ENCODE measurements at regions not wholly inside any gene's neighbourhood (a gene's known extent, or its start where the extent isn't known, plus 50 kb on each side); places are given as distances from the start of the nearest gene placed in this dataset.

- DNase-seq = no peak
These were observed 161.1 kb upstream of the FGGY start for GRCh38 chr1:59135761-59136255.

GRCh38 chr1:59136541-59137275, 160.2 kb upstream of the FGGY start:
- no peak for DNase-seq

GRCh38 chr1:59137276-59137615, 159.6 kb upstream of the FGGY start:
- no peak for DNase-seq

GRCh38 chr1:59137968-59138367, 158.9 kb upstream of the FGGY start:
- DNase-seq = no peak

GRCh38 chr1:59138402-59138801, 158.5 kb upstream of the FGGY start:
- no peak for DNase-seq

- no peak for DNase-seq
These were observed 157.5 kb upstream of the FGGY start for GRCh38 chr1:59139396-59139795.

- DNase-seq = no peak
These were observed 155.5 kb upstream of the FGGY start for GRCh38 chr1:59141267-59141863.

- DNase-seq = no peak
These were observed 154.4 kb upstream of the FGGY start for GRCh38 chr1:59142311-59143132.

GRCh38 chr1:59143133-59143487, 153.8 kb upstream of the FGGY start:
- DNase-seq = no peak

- no peak for DNase-seq
These were observed 153.1 kb upstream of the FGGY start for GRCh38 chr1:59143811-59144210.

- DNase-seq = no peak
These were observed 151.9 kb upstream of the FGGY start for GRCh38 chr1:59144959-59145358.

- DNase-seq = no peak
These were observed 150.8 kb upstream of the FGGY start for GRCh38 chr1:59146056-59146455.

GRCh38 chr1:59146651-59147358, 150.1 kb upstream of the FGGY start:
- no peak for DNase-seq

GRCh38 chr1:59149435-59149834, 147.5 kb upstream of the FGGY start:
- DNase-seq = no peak

- DNase-seq = no peak
These were observed 146.1 kb upstream of the FGGY start for GRCh38 chr1:59150577-59151386.

- DNase-seq = no peak
These were observed 145.5 kb upstream of the FGGY start for GRCh38 chr1:59151387-59151761.

- no peak for DNase-seq
These were observed 145.0 kb upstream of the FGGY start for GRCh38 chr1:59151860-59152259.

- no peak for DNase-seq
These were observed 144.4 kb upstream of the FGGY start for GRCh38 chr1:59152511-59152910.

GRCh38 chr1:59154401-59154800, 142.5 kb upstream of the FGGY start:
- no peak for DNase-seq

- DNase-seq = no peak
These were observed 141.5 kb upstream of the FGGY start for GRCh38 chr1:59155351-59155750.

- no peak for DNase-seq
These were observed 140.8 kb upstream of the FGGY start for GRCh38 chr1:59156051-59156450.

GRCh38 chr1:59156526-59157199, 140.2 kb upstream of the FGGY start:
- DNase-seq = no peak

Measured in NCI-H1092 (cell line).